ENCODE measurements at regions not wholly inside any gene's neighbourhood (a gene's known extent, or its start where the extent isn't known, plus 50 kb on each side); places are given as distances from the start of the nearest gene placed in this dataset.

GRCh38 chr2:191479680-191480023, 198.3 kb upstream of the NABP1 start:
- TF ChIP-seq CTCF (IDR thresholded peaks at IDR 0.05; ENCODE audit: insufficient read depth, low read depth, low read length) (no peak), EZH2 (IDR thresholded peaks at IDR 0.05; ENCODE audit: insufficient read depth, low read length) (no peak)
